ENCODE measurements at regions not wholly inside any gene's neighbourhood (a gene's known extent, or its start where the extent isn't known, plus 50 kb on each side); places are given as distances from the start of the nearest gene placed in this dataset.

- H3K36me3 ChIP-seq (ENCODE audit: insufficient read depth, low read length): no peaks in the 10 kb centered on the region
- H3K79me2 ChIP-seq (replicated peaks; ENCODE audit: insufficient read depth, low read length): no peaks in the 10 kb centered on the region
- no peak for TF ChIP-seq POLR2AphosphoS5 (IDR thresholded peaks at IDR 0.05)
- TF ChIP-seq REST (IDR thresholded peaks at IDR 0.05; ENCODE audit: borderline replicate concordance): no peak
- no peak for TF ChIP-seq MXI1 (conservative IDR thresholded peaks at IDR 0.05; ENCODE audit: poor library complexity, severe bottlenecking)
- no peak for TF ChIP-seq RAD21 (conservative IDR thresholded peaks at IDR 0.05)
- no peak for TF ChIP-seq EZH2 (IDR thresholded peaks at IDR 0.05; ENCODE audit: borderline replicate concordance, insufficient read depth, low read length, poor library complexity, severe bottlenecking)
- no peak for TF ChIP-seq TAF1 (IDR thresholded peaks at IDR 0.05; ENCODE audit: low read depth)
- TF ChIP-seq EP300 (conservative IDR thresholded peaks at IDR 0.05; ENCODE audit: poor library complexity, severe bottlenecking): no peak
- no peak for TF ChIP-seq SMC3 (conservative IDR thresholded peaks at IDR 0.05; ENCODE audit: poor library complexity)
- TF ChIP-seq, protein P1, sequence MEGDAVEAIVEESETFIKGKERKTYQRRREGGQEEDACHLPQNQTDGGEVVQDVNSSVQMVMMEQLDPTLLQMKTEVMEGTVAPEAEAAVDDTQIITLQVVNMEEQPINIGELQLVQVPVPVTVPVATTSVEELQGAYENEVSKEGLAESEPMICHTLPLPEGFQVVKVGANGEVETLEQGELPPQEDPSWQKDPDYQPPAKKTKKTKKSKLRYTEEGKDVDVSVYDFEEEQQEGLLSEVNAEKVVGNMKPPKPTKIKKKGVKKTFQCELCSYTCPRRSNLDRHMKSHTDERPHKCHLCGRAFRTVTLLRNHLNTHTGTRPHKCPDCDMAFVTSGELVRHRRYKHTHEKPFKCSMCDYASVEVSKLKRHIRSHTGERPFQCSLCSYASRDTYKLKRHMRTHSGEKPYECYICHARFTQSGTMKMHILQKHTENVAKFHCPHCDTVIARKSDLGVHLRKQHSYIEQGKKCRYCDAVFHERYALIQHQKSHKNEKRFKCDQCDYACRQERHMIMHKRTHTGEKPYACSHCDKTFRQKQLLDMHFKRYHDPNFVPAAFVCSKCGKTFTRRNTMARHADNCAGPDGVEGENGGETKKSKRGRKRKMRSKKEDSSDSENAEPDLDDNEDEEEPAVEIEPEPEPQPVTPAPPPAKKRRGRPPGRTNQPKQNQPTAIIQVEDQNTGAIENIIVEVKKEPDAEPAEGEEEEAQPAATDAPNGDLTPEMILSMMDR (IDR thresholded peaks at IDR 0.05; ENCODE audit: poor library complexity, severe bottlenecking): no peak
- H3K4me2 ChIP-seq (ENCODE audit: low read length): no peak overlapping the region
- H2AFZ ChIP-seq (ENCODE audit: low read depth, low read length): no peak overlapping the region
- no peaks in the 10 kb centered on the region for H3F3A ChIP-seq (ENCODE audit: insufficient read depth, low read length, poor library complexity, severe bottlenecking)
- H4K20me1 ChIP-seq (ENCODE audit: insufficient read depth): no peaks in the 10 kb centered on the region
- H3K27me3 ChIP-seq (ENCODE audit: insufficient read depth, low read depth, low read length): no peaks in the 10 kb centered on the region
- H3K9me2 ChIP-seq (ENCODE audit: insufficient read depth, low read length): no peaks in the 10 kb centered on the region
- no peak overlapping the region for H3K4me3 ChIP-seq (ENCODE audit: low read length)
- no peaks in the 10 kb centered on the region for H3K9me3 ChIP-seq (ENCODE audit: low read length)
- no peak overlapping the region for H3K27ac ChIP-seq (ENCODE audit: low read length)
- no peak overlapping the region for H3K9ac ChIP-seq (ENCODE audit: low read length)
These were observed 189.6 kb upstream of the THBS1 start for GRCh38 chr15:39391230-39391629.

- Histone ChIP-seq H3K4me2 (ENCODE audit: low read length) (no peak overlapping the region), H2AFZ (ENCODE audit: low read depth, low read length) (no peak overlapping the region), H3K9me3 (ENCODE audit: low read length) (no peaks in the 10 kb centered on the region), H3K36me3 (ENCODE audit: insufficient read depth, low read length) (no peaks in the 10 kb centered on the region), H3K4me3 (ENCODE audit: low read length) (no peak overlapping the region), H3K27me3 (ENCODE audit: insufficient read depth, low read depth, low read length) (no peaks in the 10 kb centered on the region), H3F3A (ENCODE audit: insufficient read depth, low read length, poor library complexity, severe bottlenecking) (no peaks in the 10 kb centered on the region), H3K9ac (ENCODE audit: low read length) (no peak overlapping the region), H3K79me2 (replicated peaks; ENCODE audit: insufficient read depth, low read length) (no peaks in the 10 kb centered on the region), H3K9me2 (ENCODE audit: insufficient read depth, low read length) (no peaks in the 10 kb centered on the region), H4K20me1 (ENCODE audit: insufficient read depth) (no peaks in the 10 kb centered on the region), H3K27ac (ENCODE audit: low read length) (no peak overlapping the region)
- TF ChIP-seq TAF1 (IDR thresholded peaks at IDR 0.05; ENCODE audit: low read depth) (no peak), REST (IDR thresholded peaks at IDR 0.05; ENCODE audit: borderline replicate concordance) (no peak), MXI1 (conservative IDR thresholded peaks at IDR 0.05; ENCODE audit: poor library complexity, severe bottlenecking) (no peak), SMC3 (conservative IDR thresholded peaks at IDR 0.05; ENCODE audit: poor library complexity) (no peak), RAD21 (conservative IDR thresholded peaks at IDR 0.05) (no peak), EZH2 (IDR thresholded peaks at IDR 0.05; ENCODE audit: borderline replicate concordance, insufficient read depth, low read length, poor library complexity, severe bottlenecking) (no peak), POLR2AphosphoS5 (IDR thresholded peaks at IDR 0.05) (no peak), EP300 (conservative IDR thresholded peaks at IDR 0.05; ENCODE audit: poor library complexity, severe bottlenecking) (no peak)
- TF ChIP-seq, protein P1 (IDR thresholded peaks at IDR 0.05; ENCODE audit: poor library complexity, severe bottlenecking): no peak
These were observed 188.3 kb upstream of the THBS1 start for GRCh38 chr15:39392469-39393047.
